HEK293 (cell line): ENCODE measurements at regions not wholly inside any gene's neighbourhood (a gene's known extent, or its start where the extent isn't known, plus 50 kb on each side); places are given as distances from the start of the nearest gene placed in this dataset.

ENCODE experiments used
- EGR2 ChIP-seq: fragments of 450-650 bp; formaldehyde crosslinking; IDR thresholded peaks from 2 replicates; pipeline ENCODE4 v1.5.1; 2016; ENCODE audit warnings: low read depth, missing biosample characterization, missing genetic modification characterization
- KLF7 ChIP-seq: fragments of 450-650 bp; formaldehyde crosslinking; IDR thresholded peaks from 2 replicates; pipeline ENCODE4 v1.5.1; 2016; ENCODE audit warnings: missing biosample characterization, missing genetic modification characterization, borderline replicate concordance
- ZBTB20 ChIP-seq: fragments of 450-650 bp; formaldehyde crosslinking; IDR thresholded peaks from 2 replicates; pipeline ENCODE4 v1.5.1; 2016; ENCODE audit warnings: missing biosample characterization, missing genetic modification characterization
- ZFHX2 ChIP-seq: fragments of 450-650 bp; formaldehyde crosslinking; conservative IDR thresholded peaks from 2 replicates; pipeline ENCODE4 v1.5.1; 2016; ENCODE audit warnings: missing biosample characterization, missing genetic modification characterization
- ZIC2 ChIP-seq: fragments of 450-650 bp; formaldehyde crosslinking; IDR thresholded peaks from 2 replicates; pipeline ENCODE4 v1.5.1; 2016; ENCODE audit warnings: missing biosample characterization, missing genetic modification characterization
- ZNF133 ChIP-seq: fragments of 450-650 bp; formaldehyde crosslinking; IDR thresholded peaks from 2 replicates; pipeline ENCODE4 v1.5.1; 2016; ENCODE audit warnings: missing biosample characterization, missing genetic modification characterization
- ZNF155 ChIP-seq: fragments of 450-650 bp; formaldehyde crosslinking; IDR thresholded peaks from 2 replicates; pipeline ENCODE4 v1.5.1; 2016; ENCODE audit warnings: missing biosample characterization, missing genetic modification characterization
- ZNF292 ChIP-seq: fragments of 450-650 bp; formaldehyde crosslinking; IDR thresholded peaks from 2 replicates; pipeline ENCODE4 v1.5.1; 2016; ENCODE audit warnings: low read depth, missing biosample characterization, missing genetic modification characterization, borderline replicate concordance
- ZNF530 ChIP-seq: fragments of 450-650 bp; formaldehyde crosslinking; IDR thresholded peaks from 2 replicates; pipeline ENCODE4 v1.5.1; 2016; ENCODE audit warnings: low read depth, missing biosample characterization, missing genetic modification characterization
- ZNF660 ChIP-seq: fragments of 450-650 bp; IDR thresholded peaks from 2 replicates; pipeline ENCODE4 v1.5.1; 2018; ENCODE audit warnings: missing biosample characterization, mild to moderate bottlenecking, missing genetic modification characterization
- ZNF701 ChIP-seq: fragments of 450-650 bp; formaldehyde crosslinking; IDR thresholded peaks from 2 replicates; pipeline ENCODE4 v1.5.1; 2016; ENCODE audit warnings: missing biosample characterization, missing genetic modification characterization
- ZNF747 ChIP-seq: fragments of 450-650 bp; formaldehyde crosslinking; IDR thresholded peaks from 2 replicates; pipeline ENCODE4 v1.5.1; 2016; ENCODE audit warnings: missing biosample characterization, missing genetic modification characterization
- ZNF777 ChIP-seq: fragments of 450-650 bp; formaldehyde crosslinking; IDR thresholded peaks from 2 replicates; pipeline ENCODE4 v1.5.1; 2017; ENCODE audit warnings: missing biosample characterization, missing genetic modification characterization, borderline replicate concordance
- ZNF843 ChIP-seq: fragments of 450-650 bp; formaldehyde crosslinking; IDR thresholded peaks from 2 replicates; pipeline ENCODE4 v1.5.1; 2016; ENCODE audit warnings: missing biosample characterization, missing genetic modification characterization
- ZSCAN30 ChIP-seq: fragments of 450-650 bp; IDR thresholded peaks from 2 replicates; pipeline ENCODE4 v1.5.1; 2018; ENCODE audit warnings: missing biosample characterization, mild to moderate bottlenecking, missing genetic modification characterization, moderate library complexity
- TF ChIP-seq, protein P1 (sequence below): fragments of 450-650 bp; formaldehyde crosslinking; IDR thresholded peaks from 2 replicates; pipeline ENCODE4 v1.5.1; 2016; ENCODE audit warnings: missing biosample characterization, missing genetic modification characterization
- TF ChIP-seq, protein P2 (sequence below): fragments of 450-650 bp; formaldehyde crosslinking; IDR thresholded peaks from 2 replicates; pipeline ENCODE4 v1.5.1; 2016; ENCODE audit warnings: missing biosample characterization, missing genetic modification characterization
- TF ChIP-seq, protein P3 (sequence below): fragments of 450-650 bp; formaldehyde crosslinking; conservative IDR thresholded peaks from 2 replicates; pipeline ENCODE4 v1.5.1; 2016; ENCODE audit warnings: low read depth, missing biosample characterization, missing genetic modification characterization
- TF ChIP-seq, protein P4 (sequence below): fragments of 450-650 bp; formaldehyde crosslinking; IDR thresholded peaks from 2 replicates; pipeline ENCODE4 v1.5.1; 2017; ENCODE audit warnings: missing biosample characterization, missing genetic modification characterization

DNA sequence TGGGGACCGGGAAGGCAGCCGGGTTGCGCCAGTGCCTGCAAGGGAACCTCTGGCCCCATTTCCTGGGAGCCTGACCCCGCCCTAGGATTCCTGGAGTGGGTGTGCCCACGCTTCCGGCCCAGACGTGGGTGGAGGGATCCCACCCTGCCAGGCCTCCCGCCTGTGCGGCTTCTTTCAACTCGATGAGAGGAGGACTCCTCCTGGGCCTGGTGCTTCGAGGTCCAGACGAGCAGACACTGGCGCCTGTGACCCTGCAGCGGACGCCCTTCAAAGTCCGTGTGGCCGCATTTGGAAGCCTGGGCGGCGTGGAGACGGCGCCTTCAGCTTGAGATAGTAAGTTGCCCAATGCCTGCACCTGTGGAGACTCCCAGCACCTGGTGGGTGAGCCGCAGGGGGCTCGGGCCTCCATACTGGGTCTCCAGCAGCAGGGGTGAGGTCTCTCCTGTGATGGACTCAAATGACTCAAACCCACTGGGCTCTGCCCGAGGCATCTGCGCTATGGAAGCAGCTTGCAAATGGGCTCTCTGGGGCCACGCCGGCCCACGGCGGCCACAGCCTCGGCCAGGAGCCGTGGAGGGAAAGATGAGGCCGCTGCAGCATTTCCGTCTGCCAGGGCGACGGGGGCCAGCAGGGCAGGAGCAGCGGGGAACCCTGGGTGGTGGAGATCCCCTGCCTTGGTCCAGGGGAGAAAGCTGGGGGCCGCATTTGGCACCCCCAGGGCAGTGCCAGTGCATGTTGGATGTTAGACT is 64.3 kb upstream of the PPARA start (continued):
- TF ChIP-seq ZNF133 (tag by site-specific recombination) (no peak), EGR2 (tag by site-specific recombination) (peak; percentile 91), ZNF843 (tag by site-specific recombination) (no peak), ZIC2 (peak; percentile 96), ZNF701 (no peak), ZNF660 (tag by site-specific recombination) (no peak; the same call in 1 of the 2 replicates), ZBTB20 (tag by site-specific recombination) (no peak), ZNF777 (tag by site-specific recombination) (no peak), ZFHX2 (tag by site-specific recombination) (peak; percentile 94), ZNF747 (tag by site-specific recombination) (no peak), ZSCAN30 (0 out of 2 replicates have a peak, but pooled peaks have one; percentile 13), KLF7 (0 out of 2 replicates have a peak, but pooled peaks have one; percentile 35), ZNF292 (tag by site-specific recombination) (no peak), ZNF155 (tag by site-specific recombination) (no peak), ZNF530 (tag by site-specific recombination) (no peak)
- TF ChIP-seq, protein P1, sequence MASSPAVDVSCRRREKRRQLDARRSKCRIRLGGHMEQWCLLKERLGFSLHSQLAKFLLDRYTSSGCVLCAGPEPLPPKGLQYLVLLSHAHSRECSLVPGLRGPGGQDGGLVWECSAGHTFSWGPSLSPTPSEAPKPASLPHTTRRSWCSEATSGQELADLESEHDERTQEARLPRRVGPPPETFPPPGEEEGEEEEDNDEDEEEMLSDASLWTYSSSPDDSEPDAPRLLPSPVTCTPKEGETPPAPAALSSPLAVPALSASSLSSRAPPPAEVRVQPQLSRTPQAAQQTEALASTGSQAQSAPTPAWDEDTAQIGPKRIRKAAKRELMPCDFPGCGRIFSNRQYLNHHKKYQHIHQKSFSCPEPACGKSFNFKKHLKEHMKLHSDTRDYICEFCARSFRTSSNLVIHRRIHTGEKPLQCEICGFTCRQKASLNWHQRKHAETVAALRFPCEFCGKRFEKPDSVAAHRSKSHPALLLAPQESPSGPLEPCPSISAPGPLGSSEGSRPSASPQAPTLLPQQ (tag by site-specific recombination) = no peak
- TF ChIP-seq, protein P2, sequence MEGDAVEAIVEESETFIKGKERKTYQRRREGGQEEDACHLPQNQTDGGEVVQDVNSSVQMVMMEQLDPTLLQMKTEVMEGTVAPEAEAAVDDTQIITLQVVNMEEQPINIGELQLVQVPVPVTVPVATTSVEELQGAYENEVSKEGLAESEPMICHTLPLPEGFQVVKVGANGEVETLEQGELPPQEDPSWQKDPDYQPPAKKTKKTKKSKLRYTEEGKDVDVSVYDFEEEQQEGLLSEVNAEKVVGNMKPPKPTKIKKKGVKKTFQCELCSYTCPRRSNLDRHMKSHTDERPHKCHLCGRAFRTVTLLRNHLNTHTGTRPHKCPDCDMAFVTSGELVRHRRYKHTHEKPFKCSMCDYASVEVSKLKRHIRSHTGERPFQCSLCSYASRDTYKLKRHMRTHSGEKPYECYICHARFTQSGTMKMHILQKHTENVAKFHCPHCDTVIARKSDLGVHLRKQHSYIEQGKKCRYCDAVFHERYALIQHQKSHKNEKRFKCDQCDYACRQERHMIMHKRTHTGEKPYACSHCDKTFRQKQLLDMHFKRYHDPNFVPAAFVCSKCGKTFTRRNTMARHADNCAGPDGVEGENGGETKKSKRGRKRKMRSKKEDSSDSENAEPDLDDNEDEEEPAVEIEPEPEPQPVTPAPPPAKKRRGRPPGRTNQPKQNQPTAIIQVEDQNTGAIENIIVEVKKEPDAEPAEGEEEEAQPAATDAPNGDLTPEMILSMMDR (tag by site-specific recombination) = no peak
- TF ChIP-seq, protein P3, sequence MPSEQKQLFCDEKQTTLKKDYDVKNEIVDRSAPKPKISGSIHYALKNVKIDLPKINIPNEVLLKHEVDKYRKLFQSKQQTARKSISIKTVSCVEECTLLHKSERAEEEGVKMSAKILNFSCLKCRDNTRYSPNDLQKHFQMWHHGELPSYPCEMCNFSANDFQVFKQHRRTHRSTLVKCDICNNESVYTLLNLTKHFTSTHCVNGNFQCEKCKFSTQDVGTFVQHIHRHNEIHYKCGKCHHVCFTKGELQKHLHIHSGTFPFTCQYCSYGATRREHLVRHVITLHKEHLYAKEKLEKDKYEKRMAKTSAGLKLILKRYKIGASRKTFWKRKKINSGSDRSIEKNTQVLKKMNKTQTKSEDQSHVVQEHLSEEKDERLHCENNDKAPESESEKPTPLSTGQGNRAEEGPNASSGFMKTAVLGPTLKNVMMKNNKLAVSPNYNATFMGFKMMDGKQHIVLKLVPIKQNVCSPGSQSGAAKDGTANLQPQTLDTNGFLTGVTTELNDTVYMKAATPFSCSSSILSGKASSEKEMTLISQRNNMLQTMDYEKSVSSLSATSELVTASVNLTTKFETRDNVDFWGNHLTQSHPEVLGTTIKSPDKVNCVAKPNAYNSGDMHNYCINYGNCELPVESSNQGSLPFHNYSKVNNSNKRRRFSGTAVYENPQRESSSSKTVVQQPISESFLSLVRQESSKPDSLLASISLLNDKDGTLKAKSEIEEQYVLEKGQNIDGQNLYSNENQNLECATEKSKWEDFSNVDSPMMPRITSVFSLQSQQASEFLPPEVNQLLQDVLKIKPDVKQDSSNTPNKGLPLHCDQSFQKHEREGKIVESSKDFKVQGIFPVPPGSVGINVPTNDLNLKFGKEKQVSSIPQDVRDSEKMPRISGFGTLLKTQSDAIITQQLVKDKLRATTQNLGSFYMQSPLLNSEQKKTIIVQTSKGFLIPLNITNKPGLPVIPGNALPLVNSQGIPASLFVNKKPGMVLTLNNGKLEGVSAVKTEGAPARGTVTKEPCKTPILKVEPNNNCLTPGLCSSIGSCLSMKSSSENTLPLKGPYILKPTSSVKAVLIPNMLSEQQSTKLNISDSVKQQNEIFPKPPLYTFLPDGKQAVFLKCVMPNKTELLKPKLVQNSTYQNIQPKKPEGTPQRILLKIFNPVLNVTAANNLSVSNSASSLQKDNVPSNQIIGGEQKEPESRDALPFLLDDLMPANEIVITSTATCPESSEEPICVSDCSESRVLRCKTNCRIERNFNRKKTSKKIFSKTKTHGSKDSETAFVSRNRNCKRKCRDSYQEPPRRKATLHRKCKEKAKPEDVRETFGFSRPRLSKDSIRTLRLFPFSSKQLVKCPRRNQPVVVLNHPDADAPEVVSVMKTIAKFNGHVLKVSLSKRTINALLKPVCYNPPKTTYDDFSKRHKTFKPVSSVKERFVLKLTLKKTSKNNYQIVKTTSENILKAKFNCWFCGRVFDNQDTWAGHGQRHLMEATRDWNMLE (tag by site-specific recombination) = no peak
- TF ChIP-seq, protein P4, sequence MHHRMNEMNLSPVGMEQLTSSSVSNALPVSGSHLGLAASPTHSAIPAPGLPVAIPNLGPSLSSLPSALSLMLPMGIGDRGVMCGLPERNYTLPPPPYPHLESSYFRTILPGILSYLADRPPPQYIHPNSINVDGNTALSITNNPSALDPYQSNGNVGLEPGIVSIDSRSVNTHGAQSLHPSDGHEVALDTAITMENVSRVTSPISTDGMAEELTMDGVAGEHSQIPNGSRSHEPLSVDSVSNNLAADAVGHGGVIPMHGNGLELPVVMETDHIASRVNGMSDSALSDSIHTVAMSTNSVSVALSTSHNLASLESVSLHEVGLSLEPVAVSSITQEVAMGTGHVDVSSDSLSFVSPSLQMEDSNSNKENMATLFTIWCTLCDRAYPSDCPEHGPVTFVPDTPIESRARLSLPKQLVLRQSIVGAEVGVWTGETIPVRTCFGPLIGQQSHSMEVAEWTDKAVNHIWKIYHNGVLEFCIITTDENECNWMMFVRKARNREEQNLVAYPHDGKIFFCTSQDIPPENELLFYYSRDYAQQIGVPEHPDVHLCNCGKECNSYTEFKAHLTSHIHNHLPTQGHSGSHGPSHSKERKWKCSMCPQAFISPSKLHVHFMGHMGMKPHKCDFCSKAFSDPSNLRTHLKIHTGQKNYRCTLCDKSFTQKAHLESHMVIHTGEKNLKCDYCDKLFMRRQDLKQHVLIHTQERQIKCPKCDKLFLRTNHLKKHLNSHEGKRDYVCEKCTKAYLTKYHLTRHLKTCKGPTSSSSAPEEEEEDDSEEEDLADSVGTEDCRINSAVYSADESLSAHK (tag by site-specific recombination) = no peak
